Activated B cell treated with CpG ODN at 0.5 μM for 24 hours (primary cell): ENCODE measurements at regions not wholly inside any gene's neighbourhood (a gene's known extent, or its start where the extent isn't known, plus 50 kb on each side); places are given as distances from the start of the nearest gene placed in this dataset.

Experiments used
- ATAC-seq: fragments of 200-7000 bp; cut with Tn5 transposase; one replicate; pipeline ENCODE4 v1.10.0; 2021; ENCODE audit warnings: low read depth, mild to moderate bottlenecking, moderate library complexity
- CTCF ChIA-PET: fragments of 350-600 bp; sonication (Branson Sonifier 250); formaldehyde crosslinking; loops from one replicate; lab custom pipeline; 2021; ENCODE audit warnings: antibody characterized with exemption; lab: Charles Lee
- POLR2A ChIA-PET: fragments of 350-600 bp; sonication (Branson Sonifier 250); formaldehyde crosslinking; loops from one replicate; lab custom pipeline; 2021; ENCODE audit warnings: antibody characterized with exemption; lab: Charles Lee
- DNase-seq: peaks from one replicate; pipeline ENCODE4 v3.0.0; 2022
- H3K27ac Mint-ChIP-seq: one replicate; pipeline ENCODE4 v1.8.0; 2020; ENCODE audit warnings: mixed read lengths
- H3K27me3 Mint-ChIP-seq: one replicate; pipeline ENCODE4 v1.8.0; 2021; ENCODE audit warnings: mixed read lengths
- H3K36me3 Mint-ChIP-seq: one replicate; pipeline ENCODE4 v1.8.0; 2021; ENCODE audit warnings: low read depth, mixed read lengths
- H3K4me1 Mint-ChIP-seq: one replicate; pipeline ENCODE4 v1.8.0; 2021; ENCODE audit warnings: mixed read lengths
- H3K4me3 Mint-ChIP-seq: one replicate; pipeline ENCODE4 v1.8.0; 2020; ENCODE audit warnings: mild to moderate bottlenecking, mixed read lengths
- H3K9me3 Mint-ChIP-seq: one replicate; pipeline ENCODE4 v1.8.0; 2020; ENCODE audit warnings: mixed read lengths
- intact Hi-C: fragments of 100-400 bp; cut with micrococcal nuclease; formaldehyde crosslinking; loops from one replicate; pipeline ENCODE4 v1.15.1; 2024
- TF ChIP-seq, protein P1 (sequence below): fragments of 200-600 bp; IDR thresholded peaks from one replicate; pipeline ENCODE4 v1.8.0; 2022; ENCODE audit warnings: antibody characterized with exemption, mild to moderate bottlenecking

DNA sequence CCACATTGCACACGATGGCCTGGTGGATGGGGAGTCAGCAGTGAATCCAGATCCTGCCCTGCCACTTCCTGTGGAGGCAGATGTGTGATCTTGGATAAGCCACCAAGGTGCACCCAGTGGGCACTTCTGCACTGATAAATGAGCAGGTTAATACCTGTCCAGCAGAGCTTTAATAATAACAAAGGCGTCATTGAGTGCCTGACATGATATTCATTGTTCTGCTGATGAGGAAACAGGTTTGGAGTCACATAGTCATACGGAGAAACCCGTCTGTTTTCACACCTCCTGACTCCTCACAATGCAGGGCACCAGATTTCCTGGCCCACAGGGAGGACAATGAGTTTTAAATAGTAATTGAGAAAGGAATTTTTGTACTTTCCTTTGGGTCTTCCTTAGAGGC lies 324.6 kb upstream of the CDH5 start:
- CTCF ChIA-PET = no interaction called here
- no peak overlapping the region for H3K4me3 Mint-ChIP-seq
- DNase-seq (no peak), ATAC-seq (no peak)
- POLR2A ChIA-PET = no interaction called here
- intact Hi-C loops = no loop called here
- no peaks in the 10 kb centered on the region for H3K4me1 Mint-ChIP-seq
- H3K27ac Mint-ChIP-seq = no peak overlapping the region
- no peaks in the 10 kb centered on the region for H3K27me3 Mint-ChIP-seq
- H3K9me3 Mint-ChIP-seq = no peaks in the 10 kb centered on the region
- H3K36me3 Mint-ChIP-seq = no peaks in the 10 kb centered on the region
- TF ChIP-seq, protein P1, sequence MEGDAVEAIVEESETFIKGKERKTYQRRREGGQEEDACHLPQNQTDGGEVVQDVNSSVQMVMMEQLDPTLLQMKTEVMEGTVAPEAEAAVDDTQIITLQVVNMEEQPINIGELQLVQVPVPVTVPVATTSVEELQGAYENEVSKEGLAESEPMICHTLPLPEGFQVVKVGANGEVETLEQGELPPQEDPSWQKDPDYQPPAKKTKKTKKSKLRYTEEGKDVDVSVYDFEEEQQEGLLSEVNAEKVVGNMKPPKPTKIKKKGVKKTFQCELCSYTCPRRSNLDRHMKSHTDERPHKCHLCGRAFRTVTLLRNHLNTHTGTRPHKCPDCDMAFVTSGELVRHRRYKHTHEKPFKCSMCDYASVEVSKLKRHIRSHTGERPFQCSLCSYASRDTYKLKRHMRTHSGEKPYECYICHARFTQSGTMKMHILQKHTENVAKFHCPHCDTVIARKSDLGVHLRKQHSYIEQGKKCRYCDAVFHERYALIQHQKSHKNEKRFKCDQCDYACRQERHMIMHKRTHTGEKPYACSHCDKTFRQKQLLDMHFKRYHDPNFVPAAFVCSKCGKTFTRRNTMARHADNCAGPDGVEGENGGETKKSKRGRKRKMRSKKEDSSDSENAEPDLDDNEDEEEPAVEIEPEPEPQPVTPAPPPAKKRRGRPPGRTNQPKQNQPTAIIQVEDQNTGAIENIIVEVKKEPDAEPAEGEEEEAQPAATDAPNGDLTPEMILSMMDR = no peak

DNA sequence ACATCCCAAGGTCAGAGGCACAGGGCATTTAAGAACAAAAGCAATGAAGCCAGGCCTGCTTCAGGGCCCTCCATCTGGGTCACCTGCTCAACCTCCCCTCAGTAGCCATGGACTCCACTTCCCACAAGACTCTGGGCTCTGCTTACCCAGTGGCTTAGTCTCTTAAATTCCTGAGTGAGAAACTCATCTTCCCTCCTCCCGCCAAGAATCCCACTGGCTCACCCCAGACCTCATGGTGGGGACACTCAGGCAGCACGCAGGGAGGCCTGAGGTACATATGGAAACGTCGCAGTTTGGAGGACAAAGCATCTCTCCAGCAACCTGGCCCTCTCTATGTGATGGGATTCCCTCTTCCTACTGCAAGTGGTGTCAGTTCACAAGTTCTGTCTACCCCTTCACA lies 326.7 kb upstream of the CDH5 start:
- intact Hi-C loops = no loop called here
- POLR2A ChIA-PET = no interaction called here
- no peaks in the 10 kb centered on the region for H3K9me3 Mint-ChIP-seq
- TF ChIP-seq, protein P1 = no peak
- no peaks in the 10 kb centered on the region for H3K36me3 Mint-ChIP-seq
- ATAC-seq = no peak
- H3K27ac Mint-ChIP-seq = no peak overlapping the region
- H3K4me3 Mint-ChIP-seq = no peak overlapping the region
- no peaks in the 10 kb centered on the region for H3K27me3 Mint-ChIP-seq
- DNase-seq = no peak
- CTCF ChIA-PET = no interaction called here
- H3K4me1 Mint-ChIP-seq = no peaks in the 10 kb centered on the region

DNA sequence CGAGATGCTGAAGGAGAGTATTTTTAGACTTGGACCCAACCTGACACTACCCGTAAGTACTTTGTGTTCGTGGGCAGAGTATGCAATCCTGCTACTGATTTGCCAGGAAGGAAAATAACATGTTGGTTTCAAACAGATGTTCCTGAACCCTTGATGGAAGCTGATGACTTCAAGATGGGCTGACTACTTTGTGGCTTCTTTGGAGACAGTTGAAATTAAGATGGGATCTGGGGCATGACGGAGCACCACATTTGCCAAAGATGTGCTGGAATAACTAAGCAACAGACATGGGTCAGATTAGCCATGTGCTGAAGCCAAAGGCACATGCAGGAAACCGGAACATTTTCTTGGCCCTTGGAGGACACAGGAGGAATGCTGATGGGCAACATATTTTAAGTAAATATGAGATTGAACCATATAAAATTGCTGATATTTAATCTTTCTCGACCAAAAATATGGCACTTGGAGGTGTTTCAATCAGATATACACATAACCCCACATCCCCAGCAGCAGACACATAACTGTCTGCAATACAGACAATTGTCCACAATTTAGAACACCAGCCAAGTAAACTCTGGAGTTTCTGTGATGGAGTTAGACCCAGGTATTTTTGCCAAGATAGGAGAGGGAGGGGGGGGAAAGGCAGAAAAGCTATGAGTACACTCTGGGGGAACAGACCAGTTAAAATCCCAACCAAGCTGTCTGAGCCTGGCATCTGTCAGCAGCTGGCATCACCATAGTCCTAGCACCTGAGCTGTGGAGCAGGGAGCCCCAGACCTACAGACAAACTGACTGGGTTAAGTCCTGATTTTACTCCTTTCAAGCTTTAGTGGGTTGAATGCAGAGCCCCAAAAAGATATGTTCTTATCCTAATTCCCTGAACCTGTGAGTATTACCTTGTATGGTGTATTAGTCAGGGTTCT lies 329.4 kb upstream of the CDH5 start:
- Mint-ChIP-seq H3K4me1 (no peaks in the 10 kb centered on the region), H3K27ac (no peak overlapping the region), H3K9me3 (no peaks in the 10 kb centered on the region), H3K27me3 (no peaks in the 10 kb centered on the region), H3K4me3 (no peak overlapping the region), H3K36me3 (no peaks in the 10 kb centered on the region)
- TF ChIP-seq, protein P1 = no peak
- ATAC-seq (no peak), DNase-seq (no peak)
- intact Hi-C loops = no loop called here
- ChIA-PET CTCF (no interaction called here), POLR2A (no interaction called here)

DNA sequence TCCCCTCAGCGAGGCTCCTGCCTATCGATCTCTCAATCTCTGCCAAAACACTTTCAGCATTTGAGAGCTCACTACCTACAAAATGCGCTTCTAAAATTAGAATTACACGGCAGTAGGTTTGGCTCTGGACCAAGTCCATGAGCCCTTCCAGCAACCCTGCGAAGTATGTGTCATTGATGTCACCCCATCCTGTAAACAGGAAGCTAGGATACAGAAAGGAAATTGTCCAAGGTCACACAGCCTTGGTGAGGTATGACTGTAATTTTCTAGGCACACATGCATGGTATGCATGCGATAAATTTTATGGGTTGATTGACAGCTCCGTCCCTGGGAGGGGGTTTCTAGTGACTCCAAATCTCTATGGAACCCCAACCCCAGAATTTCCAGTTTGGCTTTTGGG lies 330.3 kb upstream of the CDH5 start:
- DNase-seq (no peak), ATAC-seq (no peak)
- CTCF ChIA-PET = no interaction called here
- POLR2A ChIA-PET = no interaction called here
- no peak overlapping the region for H3K27ac Mint-ChIP-seq
- H3K9me3 Mint-ChIP-seq = no peaks in the 10 kb centered on the region
- TF ChIP-seq, protein P1 = no peak
- H3K27me3 Mint-ChIP-seq = no peaks in the 10 kb centered on the region
- H3K36me3 Mint-ChIP-seq = no peaks in the 10 kb centered on the region
- intact Hi-C loops = no loop called here
- H3K4me1 Mint-ChIP-seq = no peaks in the 10 kb centered on the region
- no peak overlapping the region for H3K4me3 Mint-ChIP-seq

DNA sequence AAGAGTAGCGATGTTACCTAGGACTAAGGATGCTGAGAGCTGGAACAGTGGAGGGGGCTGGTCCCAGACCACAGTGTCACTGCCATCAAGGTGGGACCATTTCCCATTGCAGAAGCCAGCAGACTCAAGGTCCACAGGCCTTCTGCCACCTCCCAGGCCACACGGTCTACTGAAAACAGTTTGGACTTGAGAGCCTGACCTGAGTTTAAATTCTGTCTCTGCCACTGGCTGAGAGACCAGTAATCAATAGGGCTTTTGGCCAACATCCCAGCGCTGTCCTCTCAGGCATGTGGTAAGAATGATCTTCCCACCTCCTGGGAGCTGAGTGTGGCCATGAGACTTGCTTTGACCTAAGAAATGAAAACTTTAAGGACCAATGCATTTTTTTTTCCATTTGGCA lies 331.4 kb upstream of the CDH5 start:
- TF ChIP-seq, protein P1 = no peak
- ATAC-seq = no peak
- DNase-seq = no peak
- Mint-ChIP-seq H3K9me3 (no peaks in the 10 kb centered on the region), H3K27me3 (no peaks in the 10 kb centered on the region), H3K27ac (no peak overlapping the region), H3K36me3 (no peaks in the 10 kb centered on the region), H3K4me3 (no peak overlapping the region), H3K4me1 (no peaks in the 10 kb centered on the region)
- intact Hi-C loops = no loop called here
- ChIA-PET CTCF (no interaction called here), POLR2A (no interaction called here)
